Natural killer cell (primary cell): ENCODE measurements at regions not wholly inside any gene's neighbourhood (a gene's known extent, or its start where the extent isn't known, plus 50 kb on each side); places are given as distances from the start of the nearest gene placed in this dataset.

Source experiments
- ATAC-seq, 3 donors: fragments of 150-1000 bp in 2 of 3; fragments of 200-7000 bp in 1 of 3; cut with Tn5 transposase; 1 replicate in 1 of 3; 2 replicates in 2 of 3; pipeline ENCODE4 v1.10.0; 2021; ENCODE audit warnings: mild to moderate bottlenecking in 2 of 3, moderate library complexity in 2 of 3
- DNase-seq, 2 donors: peaks; one replicate each; pipeline versions ENCODE4 v3.0.0 to v3.0.0-alpha.2; 2013 to 2021; ENCODE audit warnings: mixed read lengths in 1 of 2
- H3K27ac ChIP-seq: one replicate; pipeline ENCODE4 v1.5.1; 2013; ENCODE audit warnings: mild to moderate bottlenecking, low read length
- H3K27me3 ChIP-seq: one replicate; pipeline ENCODE4 v1.6.1; 2013; ENCODE audit warnings: low read length; ENCODE audit not compliant: control insufficient read depth, insufficient read depth
- H3K36me3 ChIP-seq: one replicate; pipeline ENCODE4 v1.6.1; 2013; ENCODE audit warnings: low read length; ENCODE audit not compliant: control insufficient read depth, insufficient read depth
- H3K4me1 ChIP-seq: one replicate; pipeline ENCODE4 v1.6.1; 2013; ENCODE audit warnings: low read length; ENCODE audit not compliant: control insufficient read depth, insufficient read depth
- H3K4me3 ChIP-seq: one replicate; pipeline ENCODE4 v1.5.1; 2013; ENCODE audit warnings: low read length
- H3K9me3 ChIP-seq: one replicate; pipeline ENCODE4 v1.6.1; 2013; ENCODE audit warnings: low read length; ENCODE audit not compliant: control insufficient read depth, insufficient read depth
- H3K27ac Mint-ChIP-seq, 2 donors: one replicate each; pipeline ENCODE4 v1.8.0; 2022; ENCODE audit warnings: mild to moderate bottlenecking in 2 of 2, mixed read lengths in 2 of 2, moderate library complexity in 1 of 2
- H3K27me3 Mint-ChIP-seq, 2 donors: one replicate each; pipeline ENCODE4 v1.8.0; 2022; ENCODE audit warnings: low read depth in 2 of 2, mixed read lengths in 2 of 2
- H3K36me3 Mint-ChIP-seq: one replicate; pipeline ENCODE4 v1.8.0; 2022; ENCODE audit warnings: mixed read lengths
- H3K4me1 Mint-ChIP-seq, 2 donors: one replicate each; pipeline ENCODE4 v1.8.0; 2022; ENCODE audit warnings: mixed read lengths in 2 of 2
- H3K4me3 Mint-ChIP-seq: one replicate; pipeline ENCODE4 v1.8.0; 2022; ENCODE audit warnings: mild to moderate bottlenecking, moderate library complexity, mixed read lengths
- H3K9me3 Mint-ChIP-seq, 2 donors: one replicate each; pipeline ENCODE4 v1.8.0; 2022; ENCODE audit warnings: mixed read lengths in 2 of 2
- CTCF ChIP-seq: fragments of 200-600 bp; IDR thresholded peaks from one replicate; pipeline ENCODE4 v1.8.0; 2022; ENCODE audit warnings: antibody characterized with exemption
- WGBS: methylation state at CpG from one replicate; pipeline ENCODE4 v1.1.7; 2013; ENCODE audit warnings: missing lambda C conversion rate; ENCODE audit not compliant: insufficient coverage; 5-methylcytosine and 5-hydroxymethylcytosine counted together
- intact Hi-C: fragments of 100-400 bp; cut with micrococcal nuclease; formaldehyde crosslinking; loops from one replicate; pipeline ENCODE4 v1.14.2; 2022

GRCh38 chr4:165754664-165755063 lies 118.4 kb upstream of the TLL1 start:
- no peaks in the 10 kb centered on the region for H3K4me1 ChIP-seq
- Mint-ChIP-seq H3K36me3 (no peaks in the 10 kb centered on the region), H3K9me3 (peaks cover 3 to 16% of the 10 kb centered on the region in 2 donors), H3K4me1 (no peaks in the 10 kb centered on the region), H3K27ac (no peak overlapping the region), H3K27me3 (no peaks in the 10 kb centered on the region), H3K4me3 (no peak overlapping the region)
- H3K27me3 ChIP-seq = no peaks in the 10 kb centered on the region
- TF ChIP-seq CTCF = no peak
- no peak overlapping the region for H3K27ac ChIP-seq
- intact Hi-C loops = no loop called here
- H3K9me3 ChIP-seq = no peaks in the 10 kb centered on the region
- ATAC-seq (no peak), DNase-seq (no peak)
- H3K36me3 ChIP-seq = no peaks in the 10 kb centered on the region
- WGBS = 98% methylated on average over 2 of the region's 4 CpGs
- no peak overlapping the region for H3K4me3 ChIP-seq

GRCh38 chr4:165756836-165757235 lies 116.2 kb upstream of the TLL1 start:
- no peaks in the 10 kb centered on the region for H3K36me3 Mint-ChIP-seq
- no peaks in the 10 kb centered on the region for H3K4me1 ChIP-seq
- no peak for TF ChIP-seq CTCF
- no peak overlapping the region for H3K27ac ChIP-seq
- H3K9me3 Mint-ChIP-seq = peaks cover 3 to 10% of the 10 kb centered on the region in 2 donors
- no peak overlapping the region for H3K27ac Mint-ChIP-seq
- no peaks in the 10 kb centered on the region for H3K9me3 ChIP-seq
- ATAC-seq (no peak), DNase-seq (no peak)
- no peaks in the 10 kb centered on the region for H3K27me3 ChIP-seq
- no peaks in the 10 kb centered on the region for H3K27me3 Mint-ChIP-seq
- 85% methylated on average over 1 of the region's 1 CpG for WGBS
- H3K4me3 ChIP-seq = no peak overlapping the region
- no peaks in the 10 kb centered on the region for H3K36me3 ChIP-seq
- H3K4me1 Mint-ChIP-seq = no peaks in the 10 kb centered on the region
- H3K4me3 Mint-ChIP-seq = no peak overlapping the region
- intact Hi-C loops = no loop called here

GRCh38 chr4:165757451-165757850 lies 115.6 kb upstream of the TLL1 start:
- Histone ChIP-seq H3K36me3 (no peaks in the 10 kb centered on the region), H3K4me1 (no peaks in the 10 kb centered on the region), H3K27me3 (no peaks in the 10 kb centered on the region), H3K27ac (no peak overlapping the region), H3K4me3 (no peak overlapping the region), H3K9me3 (no peaks in the 10 kb centered on the region)
- ATAC-seq (no peak), DNase-seq (no peak)
- H3K36me3 Mint-ChIP-seq = no peaks in the 10 kb centered on the region
- WGBS = 78% methylated on average over 2 of the region's 3 CpGs
- H3K4me1 Mint-ChIP-seq = no peaks in the 10 kb centered on the region
- no peak overlapping the region for H3K4me3 Mint-ChIP-seq
- no peak for TF ChIP-seq CTCF
- H3K27ac Mint-ChIP-seq = no peak overlapping the region
- no peaks in the 10 kb centered on the region for H3K27me3 Mint-ChIP-seq
- intact Hi-C loops = no loop called here
- peaks cover 3 to 10% of the 10 kb centered on the region in 2 donors for H3K9me3 Mint-ChIP-seq

GRCh38 chr4:165758086-165758485 lies 115.0 kb upstream of the TLL1 start:
- intact Hi-C loops = no loop called here
- DNase-seq = no peak
- Histone ChIP-seq H3K9me3 (no peaks in the 10 kb centered on the region), H3K4me1 (no peaks in the 10 kb centered on the region), H3K36me3 (no peaks in the 10 kb centered on the region), H3K27me3 (no peaks in the 10 kb centered on the region), H3K27ac (no peak overlapping the region), H3K4me3 (no peak overlapping the region)
- Mint-ChIP-seq H3K9me3 (peaks cover 3 to 9% of the 10 kb centered on the region in 2 donors), H3K27ac (no peak overlapping the region), H3K27me3 (no peaks in the 10 kb centered on the region), H3K4me1 (no peaks in the 10 kb centered on the region), H3K36me3 (no peaks in the 10 kb centered on the region), H3K4me3 (no peak overlapping the region)
- no CpG with 5 or more reads among the region's 2 CpGs for WGBS
- no peak for TF ChIP-seq CTCF
- ATAC-seq = no peak
